HEK293 (cell line): ENCODE measurements at regions not wholly inside any gene's neighbourhood (a gene's known extent, or its start where the extent isn't known, plus 50 kb on each side); places are given as distances from the start of the nearest gene placed in this dataset.

Experiments used
- CTCF ChIA-PET: fragments of 350-600 bp; formaldehyde crosslinking; extraction: SDS; loops from one replicate; lab custom pipeline; 2021; ENCODE audit warnings: antibody characterized with exemption; lab: Yijun Ruan, JAX
- POLR2A ChIA-PET: fragments of 300-600 bp; formaldehyde crosslinking; extraction: SDS; loops from one replicate; lab custom pipeline; 2020; ENCODE audit warnings: antibody characterized with exemption, inconsistent platforms; lab: Yijun Ruan, JAX
- H3K27ac ChIP-seq: fragments of 200-500 bp; sonication (Bioruptor generic); 2 replicates; pipeline ENCODE4 v1.5.1; 2014; ENCODE audit warnings: low read depth, low read length, control low read depth, inconsistent platforms; ENCODE audit errors: extremely low read depth
- H3K36me3 ChIP-seq, 2 experiments: fragments of 200-500 bp in 1 of 2; sonication (Bioruptor generic) in 1 of 2; 1 replicate in 1 of 2; 2 replicates in 1 of 2; pipeline ENCODE4 v1.5.1; 2014 to 2017; ENCODE audit warnings: inconsistent platforms in 2 of 2, low read length in 2 of 2; ENCODE audit not compliant: control insufficient read depth in 2 of 2, insufficient read depth in 1 of 2
- H3K4me1 ChIP-seq: fragments of 200-500 bp; sonication (Bioruptor generic); 2 replicates; pipeline ENCODE4 v1.5.1; 2014; ENCODE audit warnings: mild to moderate bottlenecking, low read length, inconsistent platforms; ENCODE audit not compliant: control insufficient read depth, insufficient read depth
- H3K4me3 ChIP-seq: 2 replicates; pipeline ENCODE4 v1.5.1; 2011; ENCODE audit warnings: low read depth, mild to moderate bottlenecking, control low read depth, low read length, moderate library complexity
- H3K9me3 ChIP-seq: fragments of 200-500 bp; sonication (Bioruptor generic); 2 replicates; pipeline ENCODE4 v1.5.1; 2014; ENCODE audit warnings: low read depth, low read length, inconsistent platforms; ENCODE audit not compliant: control insufficient read depth, insufficient read depth
- FEZF1 ChIP-seq: fragments of 450-650 bp; formaldehyde crosslinking; IDR thresholded peaks from 2 replicates; pipeline ENCODE4 v1.5.1; 2016; ENCODE audit warnings: missing biosample characterization, missing genetic modification characterization
- IKZF3 ChIP-seq: fragments of 450-650 bp; IDR thresholded peaks from 2 replicates; pipeline ENCODE4 v1.5.0; 2018; ENCODE audit warnings: missing biosample characterization, mild to moderate bottlenecking, missing genetic modification characterization, moderate library complexity
- KLF1 ChIP-seq: fragments of 450-650 bp; formaldehyde crosslinking; IDR thresholded peaks from 2 replicates; pipeline ENCODE4 v1.5.1; 2016; ENCODE audit warnings: missing biosample characterization, missing genetic modification characterization
- MYNN ChIP-seq: fragments of 450-650 bp; formaldehyde crosslinking; IDR thresholded peaks from 2 replicates; pipeline ENCODE4 v1.5.1; 2016; ENCODE audit warnings: missing biosample characterization, missing genetic modification characterization, borderline replicate concordance
- REPIN1 ChIP-seq: fragments of 450-650 bp; formaldehyde crosslinking; IDR thresholded peaks from 2 replicates; pipeline ENCODE4 v1.5.1; 2017; ENCODE audit warnings: missing biosample characterization, missing genetic modification characterization, low read depth
- SCRT2 ChIP-seq: fragments of 450-650 bp; formaldehyde crosslinking; IDR thresholded peaks from 2 replicates; pipeline ENCODE4 v1.5.1; 2016; ENCODE audit warnings: missing biosample characterization, missing genetic modification characterization
- SP7 ChIP-seq: fragments of 450-650 bp; formaldehyde crosslinking; IDR thresholded peaks from 2 replicates; pipeline ENCODE4 v1.5.1; 2016; ENCODE audit warnings: missing biosample characterization, missing genetic modification characterization
- ZIC2 ChIP-seq: fragments of 450-650 bp; formaldehyde crosslinking; IDR thresholded peaks from 2 replicates; pipeline ENCODE4 v1.5.1; 2016; ENCODE audit warnings: missing biosample characterization, missing genetic modification characterization
- ZNF114 ChIP-seq: fragments of 450-650 bp; formaldehyde crosslinking; IDR thresholded peaks from 2 replicates; pipeline ENCODE4 v1.5.0; 2017; ENCODE audit warnings: missing biosample characterization, missing genetic modification characterization
- ZNF132 ChIP-seq: fragments of 450-650 bp; formaldehyde crosslinking; IDR thresholded peaks from 2 replicates; pipeline ENCODE4 v1.5.1; 2017; ENCODE audit warnings: missing biosample characterization, missing genetic modification characterization, borderline replicate concordance
- ZNF138 ChIP-seq: fragments of 450-650 bp; formaldehyde crosslinking; IDR thresholded peaks from 2 replicates; pipeline ENCODE4 v1.5.1; 2016; ENCODE audit warnings: missing biosample characterization, missing genetic modification characterization, borderline replicate concordance
- ZNF335 ChIP-seq: fragments of 450-650 bp; formaldehyde crosslinking; conservative IDR thresholded peaks from 2 replicates; pipeline ENCODE4 v1.5.1; 2016; ENCODE audit warnings: missing biosample characterization, missing genetic modification characterization
- ZNF366 ChIP-seq: fragments of 450-650 bp; formaldehyde crosslinking; conservative IDR thresholded peaks from 2 replicates; pipeline ENCODE4 v1.5.1; 2016; ENCODE audit warnings: missing biosample characterization, missing genetic modification characterization
- ZNF473 ChIP-seq: fragments of 450-650 bp; formaldehyde crosslinking; IDR thresholded peaks from 2 replicates; pipeline ENCODE4 v1.5.1; 2017; ENCODE audit warnings: missing biosample characterization, missing genetic modification characterization
- ZNF558 ChIP-seq: fragments of 450-650 bp; formaldehyde crosslinking; IDR thresholded peaks from 2 replicates; pipeline ENCODE4 v1.5.1; 2016; ENCODE audit warnings: missing biosample characterization, missing genetic modification characterization
- ZNF561 ChIP-seq: fragments of 450-650 bp; IDR thresholded peaks from 2 replicates; pipeline ENCODE4 v1.5.1; 2018; ENCODE audit warnings: missing biosample characterization, missing genetic modification characterization, borderline replicate concordance
- ZNF600 ChIP-seq: fragments of 450-650 bp; formaldehyde crosslinking; IDR thresholded peaks from 2 replicates; pipeline ENCODE4 v1.5.1; 2016; ENCODE audit warnings: missing biosample characterization, missing genetic modification characterization
- ZNF654 ChIP-seq: fragments of 450-650 bp; formaldehyde crosslinking; IDR thresholded peaks from 2 replicates; pipeline ENCODE4 v1.5.1; 2016; ENCODE audit warnings: low read depth, missing biosample characterization, missing genetic modification characterization
- ZNF776 ChIP-seq: fragments of 450-650 bp; formaldehyde crosslinking; IDR thresholded peaks from 2 replicates; pipeline ENCODE4 v1.5.0; 2017; ENCODE audit warnings: missing biosample characterization, missing genetic modification characterization, borderline replicate concordance
- TF ChIP-seq, protein P1 (sequence below): fragments of 450-650 bp; formaldehyde crosslinking; IDR thresholded peaks from 2 replicates; pipeline ENCODE4 v1.5.1; 2016; ENCODE audit warnings: missing biosample characterization, missing genetic modification characterization, low read depth
- TF ChIP-seq, protein P2 (sequence below): fragments of 450-650 bp; formaldehyde crosslinking; conservative IDR thresholded peaks from 2 replicates; pipeline ENCODE4 v1.5.1; 2016; ENCODE audit warnings: low read depth, missing biosample characterization, missing genetic modification characterization
- TF ChIP-seq, protein P3 (sequence below): fragments of 450-650 bp; formaldehyde crosslinking; IDR thresholded peaks from 2 replicates; pipeline ENCODE4 v1.5.1; 2016; ENCODE audit warnings: missing biosample characterization, missing genetic modification characterization
- TF ChIP-seq, protein P4 (sequence below): fragments of 450-650 bp; formaldehyde crosslinking; IDR thresholded peaks from 2 replicates; pipeline ENCODE4 v1.5.1; 2017; ENCODE audit warnings: missing biosample characterization, missing genetic modification characterization

DNA sequence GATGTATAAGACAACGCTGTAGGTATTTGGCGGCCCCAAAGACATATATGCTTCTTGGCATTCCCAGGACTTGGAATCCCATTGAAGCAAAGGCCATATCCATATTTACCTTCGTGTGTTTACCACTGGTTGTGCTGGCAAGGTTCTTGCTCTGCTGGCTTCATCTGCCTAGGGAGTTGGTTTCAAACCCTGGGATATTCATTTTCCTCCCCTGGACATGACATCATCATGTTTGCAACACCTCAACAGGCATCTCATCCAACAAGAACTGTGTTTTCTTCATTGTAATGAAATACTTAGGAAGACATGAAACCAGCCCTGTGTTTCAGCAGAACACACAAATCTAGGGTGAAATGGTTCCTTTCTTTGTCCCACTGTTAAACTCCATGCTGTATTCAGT is 77.9 kb upstream of the PHLPP1 start:
- H3K27ac ChIP-seq: no peak overlapping the region
- TF ChIP-seq SCRT2 (peak; percentile 24; the same call in 1 of the 2 replicates), ZNF335 (tag by site-specific recombination) (no peak), ZNF561 (tag by site-specific recombination) (no peak), REPIN1 (tag by site-specific recombination) (no peak), ZNF600 (tag by site-specific recombination) (no peak)
- TF ChIP-seq, protein P1, sequence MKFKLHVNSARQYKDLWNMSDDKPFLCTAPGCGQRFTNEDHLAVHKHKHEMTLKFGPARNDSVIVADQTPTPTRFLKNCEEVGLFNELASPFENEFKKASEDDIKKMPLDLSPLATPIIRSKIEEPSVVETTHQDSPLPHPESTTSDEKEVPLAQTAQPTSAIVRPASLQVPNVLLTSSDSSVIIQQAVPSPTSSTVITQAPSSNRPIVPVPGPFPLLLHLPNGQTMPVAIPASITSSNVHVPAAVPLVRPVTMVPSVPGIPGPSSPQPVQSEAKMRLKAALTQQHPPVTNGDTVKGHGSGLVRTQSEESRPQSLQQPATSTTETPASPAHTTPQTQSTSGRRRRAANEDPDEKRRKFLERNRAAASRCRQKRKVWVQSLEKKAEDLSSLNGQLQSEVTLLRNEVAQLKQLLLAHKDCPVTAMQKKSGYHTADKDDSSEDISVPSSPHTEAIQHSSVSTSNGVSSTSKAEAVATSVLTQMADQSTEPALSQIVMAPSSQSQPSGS (tag by site-specific recombination): 0 out of 2 replicates have a peak, but pooled peaks have one; percentile 43
- TF ChIP-seq, protein P2, sequence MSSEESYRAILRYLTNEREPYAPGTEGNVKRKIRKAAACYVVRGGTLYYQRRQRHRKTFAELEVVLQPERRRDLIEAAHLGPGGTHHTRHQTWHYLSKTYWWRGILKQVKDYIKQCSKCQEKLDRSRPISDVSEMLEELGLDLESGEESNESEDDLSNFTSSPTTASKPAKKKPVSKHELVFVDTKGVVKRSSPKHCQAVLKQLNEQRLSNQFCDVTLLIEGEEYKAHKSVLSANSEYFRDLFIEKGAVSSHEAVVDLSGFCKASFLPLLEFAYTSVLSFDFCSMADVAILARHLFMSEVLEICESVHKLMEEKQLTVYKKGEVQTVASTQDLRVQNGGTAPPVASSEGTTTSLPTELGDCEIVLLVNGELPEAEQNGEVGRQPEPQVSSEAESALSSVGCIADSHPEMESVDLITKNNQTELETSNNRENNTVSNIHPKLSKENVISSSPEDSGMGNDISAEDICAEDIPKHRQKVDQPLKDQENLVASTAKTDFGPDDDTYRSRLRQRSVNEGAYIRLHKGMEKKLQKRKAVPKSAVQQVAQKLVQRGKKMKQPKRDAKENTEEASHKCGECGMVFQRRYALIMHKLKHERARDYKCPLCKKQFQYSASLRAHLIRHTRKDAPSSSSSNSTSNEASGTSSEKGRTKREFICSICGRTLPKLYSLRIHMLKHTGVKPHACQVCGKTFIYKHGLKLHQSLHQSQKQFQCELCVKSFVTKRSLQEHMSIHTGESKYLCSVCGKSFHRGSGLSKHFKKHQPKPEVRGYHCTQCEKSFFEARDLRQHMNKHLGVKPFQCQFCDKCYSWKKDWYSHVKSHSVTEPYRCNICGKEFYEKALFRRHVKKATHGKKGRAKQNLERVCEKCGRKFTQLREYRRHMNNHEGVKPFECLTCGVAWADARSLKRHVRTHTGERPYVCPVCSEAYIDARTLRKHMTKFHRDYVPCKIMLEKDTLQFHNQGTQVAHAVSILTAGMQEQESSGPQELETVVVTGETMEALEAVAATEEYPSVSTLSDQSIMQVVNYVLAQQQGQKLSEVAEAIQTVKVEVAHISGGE (tag by site-specific recombination): no peak
- peaks cover 3% of the 10 kb centered on the region; the same call in 1 of the 2 replicates for H3K4me1 ChIP-seq
- ChIA-PET POLR2A (no interaction called here), CTCF (interaction anchor here (1.0 to 2.8 kb wide), 3 partner anchors 10 to 211 kb away, joined by 3 to 9 read pairs (median 4); no protein-coding TSS in a partner anchor)
- H3K36me3 ChIP-seq: no peaks in the 10 kb centered on the region
- H3K4me3 ChIP-seq: no peak overlapping the region
- H3K9me3 ChIP-seq: no peaks in the 10 kb centered on the region

DNA sequence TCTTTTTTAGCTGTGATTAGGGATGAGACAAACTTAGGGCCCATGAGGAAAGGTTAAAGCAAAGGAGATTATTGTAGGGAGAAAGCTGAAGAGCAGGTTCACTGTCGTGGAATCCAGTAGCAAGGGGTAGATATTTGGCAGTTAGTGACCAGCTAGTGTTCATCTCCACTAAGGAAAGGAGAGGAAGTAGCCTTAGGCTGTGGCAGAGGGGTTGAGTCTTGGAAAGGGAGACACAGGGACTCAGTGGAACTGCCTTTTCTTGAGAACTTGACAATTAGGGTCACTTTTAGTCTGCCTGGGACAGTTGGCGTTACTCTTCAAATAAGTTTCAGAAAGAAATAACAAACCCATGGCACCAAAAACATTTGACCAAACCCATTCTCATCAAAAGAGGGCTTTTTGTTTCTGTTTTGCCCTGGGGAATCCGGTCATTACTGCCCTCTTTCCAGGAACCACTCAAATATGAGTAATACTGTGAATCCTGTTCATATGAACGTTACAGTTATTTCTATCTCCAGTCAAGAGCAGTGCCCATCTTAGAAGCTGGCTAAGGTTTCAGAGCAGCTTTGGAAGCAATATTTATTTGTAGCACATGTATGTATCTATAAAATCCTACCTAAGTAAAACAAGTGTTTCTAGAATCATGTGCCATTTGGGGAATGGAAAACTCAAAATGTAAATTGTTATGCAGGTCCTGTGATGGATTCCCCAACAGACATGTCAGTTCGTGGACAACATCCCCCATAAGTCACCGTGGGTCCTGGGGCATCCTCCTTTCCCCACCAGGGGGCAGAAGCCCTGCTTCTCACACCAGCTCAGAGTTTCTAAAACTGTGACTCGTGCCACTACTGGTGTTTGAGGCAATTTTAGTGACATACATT is 77.3 kb upstream of the PHLPP1 start:
- Histone ChIP-seq H3K4me1 (peaks cover 3% of the 10 kb centered on the region; the same call in 1 of the 2 replicates), H3K36me3 (no peaks in the 10 kb centered on the region), H3K4me3 (no peak overlapping the region), H3K27ac (no peak overlapping the region), H3K9me3 (no peaks in the 10 kb centered on the region)
- no peak for TF ChIP-seq MYNN (tag by site-specific recombination)
- no peak for TF ChIP-seq ZNF558 (tag by site-specific recombination)
- no peak for TF ChIP-seq KLF1 (tag by site-specific recombination)
- TF ChIP-seq ZNF776: no peak
- TF ChIP-seq, protein P3, sequence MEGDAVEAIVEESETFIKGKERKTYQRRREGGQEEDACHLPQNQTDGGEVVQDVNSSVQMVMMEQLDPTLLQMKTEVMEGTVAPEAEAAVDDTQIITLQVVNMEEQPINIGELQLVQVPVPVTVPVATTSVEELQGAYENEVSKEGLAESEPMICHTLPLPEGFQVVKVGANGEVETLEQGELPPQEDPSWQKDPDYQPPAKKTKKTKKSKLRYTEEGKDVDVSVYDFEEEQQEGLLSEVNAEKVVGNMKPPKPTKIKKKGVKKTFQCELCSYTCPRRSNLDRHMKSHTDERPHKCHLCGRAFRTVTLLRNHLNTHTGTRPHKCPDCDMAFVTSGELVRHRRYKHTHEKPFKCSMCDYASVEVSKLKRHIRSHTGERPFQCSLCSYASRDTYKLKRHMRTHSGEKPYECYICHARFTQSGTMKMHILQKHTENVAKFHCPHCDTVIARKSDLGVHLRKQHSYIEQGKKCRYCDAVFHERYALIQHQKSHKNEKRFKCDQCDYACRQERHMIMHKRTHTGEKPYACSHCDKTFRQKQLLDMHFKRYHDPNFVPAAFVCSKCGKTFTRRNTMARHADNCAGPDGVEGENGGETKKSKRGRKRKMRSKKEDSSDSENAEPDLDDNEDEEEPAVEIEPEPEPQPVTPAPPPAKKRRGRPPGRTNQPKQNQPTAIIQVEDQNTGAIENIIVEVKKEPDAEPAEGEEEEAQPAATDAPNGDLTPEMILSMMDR (tag by site-specific recombination): 0 out of 2 replicates have a peak, but pooled peaks have one; percentile 20
- peak; percentile 35 for TF ChIP-seq ZNF654 (tag by site-specific recombination)
- POLR2A ChIA-PET: no interaction called here
- CTCF ChIA-PET: interaction anchor here (0.6 to 2.8 kb wide), 15 partner anchors 9 to 1205 kb away, joined by 3 to 11 read pairs (median 3); no protein-coding TSS in a partner anchor

DNA sequence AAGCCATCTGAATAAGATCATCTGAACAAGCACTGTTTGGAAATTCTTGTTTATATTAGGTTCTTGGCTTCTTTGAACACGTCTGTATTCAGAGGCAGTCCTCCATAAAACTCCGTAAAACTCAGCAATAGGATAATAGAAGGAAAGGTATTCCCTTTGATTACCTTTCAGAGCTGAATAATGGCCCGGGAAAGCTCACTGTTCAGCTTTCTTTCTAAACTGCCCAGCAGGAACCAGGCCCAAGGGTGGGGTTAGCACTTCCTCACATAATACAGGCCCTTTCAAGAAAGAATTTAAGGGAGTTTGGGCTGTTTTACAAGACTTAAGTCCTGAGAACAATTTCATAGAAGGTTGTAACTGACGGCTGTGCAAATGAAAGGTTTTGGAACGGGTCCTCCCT is 72.2 kb upstream of the PHLPP1 start:
- CTCF ChIA-PET: no interaction called here

More for the DNA sequence above, 72.2 kb upstream of the PHLPP1 start:
- TF ChIP-seq FEZF1 (tag by site-specific recombination) (no peak), SP7 (tag by site-specific recombination) (no peak), ZNF335 (tag by site-specific recombination) (no peak), ZNF366 (tag by site-specific recombination) (no peak), IKZF3 (tag by site-specific recombination) (no peak), ZNF114 (no peak), ZNF132 (tag by site-specific recombination) (no peak), ZIC2 (no peak), ZNF138 (tag by site-specific recombination) (no peak), ZNF473 (tag by site-specific recombination) (no peak)
- TF ChIP-seq, protein P4, sequence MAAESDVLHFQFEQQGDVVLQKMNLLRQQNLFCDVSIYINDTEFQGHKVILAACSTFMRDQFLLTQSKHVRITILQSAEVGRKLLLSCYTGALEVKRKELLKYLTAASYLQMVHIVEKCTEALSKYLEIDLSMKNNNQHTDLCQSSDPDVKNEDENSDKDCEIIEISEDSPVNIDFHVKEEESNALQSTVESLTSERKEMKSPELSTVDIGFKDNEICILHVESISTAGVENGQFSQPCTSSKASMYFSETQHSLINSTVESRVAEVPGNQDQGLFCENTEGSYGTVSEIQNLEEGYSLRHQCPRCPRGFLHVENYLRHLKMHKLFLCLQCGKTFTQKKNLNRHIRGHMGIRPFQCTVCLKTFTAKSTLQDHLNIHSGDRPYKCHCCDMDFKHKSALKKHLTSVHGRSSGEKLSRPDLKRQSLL (tag by site-specific recombination): no peak
- Histone ChIP-seq H3K36me3 (no peaks in the 10 kb centered on the region), H3K4me3 (no peak overlapping the region), H3K9me3 (no peaks in the 10 kb centered on the region), H3K4me1 (no peaks in the 10 kb centered on the region), H3K27ac (no peak overlapping the region)
- POLR2A ChIA-PET: no interaction called here
